Peyer's patch (tissue), 4 donors: ENCODE measurements at regions not wholly inside any gene's neighbourhood (a gene's known extent, or its start where the extent isn't known, plus 50 kb on each side); places are given as distances from the start of the nearest gene placed in this dataset.

Experiments used
- POLR2A ChIP-seq, 2 donors: fragments of 450-650 bp; IDR thresholded peaks; one replicate each; pipeline ENCODE4 v1.5.1; 2017; ENCODE audit warnings: antibody characterized with exemption in 2 of 2, mild to moderate bottlenecking in 2 of 2, moderate library complexity in 2 of 2
- TF ChIP-seq, protein P1 (sequence below), 6 experiments: fragments of 450-650 bp in 4 of 6; fragments of 200-600 bp in 2 of 6; sonication (generic) in 1 of 6; IDR thresholded peaks; one replicate each; pipeline ENCODE4 v1.5.1; 2017 to 2019; ENCODE audit warnings: antibody characterized with exemption in 6 of 6, mild to moderate bottlenecking in 3 of 6, moderate library complexity in 1 of 6

GRCh38 chr20:6635034-6635736 lies 132.3 kb upstream of the BMP2 start:
- no peak for TF ChIP-seq POLR2A (IDR thresholded peaks at IDR 0.05)
- TF ChIP-seq, protein P1, sequence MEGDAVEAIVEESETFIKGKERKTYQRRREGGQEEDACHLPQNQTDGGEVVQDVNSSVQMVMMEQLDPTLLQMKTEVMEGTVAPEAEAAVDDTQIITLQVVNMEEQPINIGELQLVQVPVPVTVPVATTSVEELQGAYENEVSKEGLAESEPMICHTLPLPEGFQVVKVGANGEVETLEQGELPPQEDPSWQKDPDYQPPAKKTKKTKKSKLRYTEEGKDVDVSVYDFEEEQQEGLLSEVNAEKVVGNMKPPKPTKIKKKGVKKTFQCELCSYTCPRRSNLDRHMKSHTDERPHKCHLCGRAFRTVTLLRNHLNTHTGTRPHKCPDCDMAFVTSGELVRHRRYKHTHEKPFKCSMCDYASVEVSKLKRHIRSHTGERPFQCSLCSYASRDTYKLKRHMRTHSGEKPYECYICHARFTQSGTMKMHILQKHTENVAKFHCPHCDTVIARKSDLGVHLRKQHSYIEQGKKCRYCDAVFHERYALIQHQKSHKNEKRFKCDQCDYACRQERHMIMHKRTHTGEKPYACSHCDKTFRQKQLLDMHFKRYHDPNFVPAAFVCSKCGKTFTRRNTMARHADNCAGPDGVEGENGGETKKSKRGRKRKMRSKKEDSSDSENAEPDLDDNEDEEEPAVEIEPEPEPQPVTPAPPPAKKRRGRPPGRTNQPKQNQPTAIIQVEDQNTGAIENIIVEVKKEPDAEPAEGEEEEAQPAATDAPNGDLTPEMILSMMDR (IDR thresholded peaks at IDR 0.05), result no peak
